IMR-90 (cell line): ENCODE measurements at regions not wholly inside any gene's neighbourhood (a gene's known extent, or its start where the extent isn't known, plus 50 kb on each side); places are given as distances from the start of the nearest gene placed in this dataset.

ENCODE experiments used
- ATAC-seq: fragments of 200-7000 bp; cut with Tn5 transposase; 2 replicates; pipeline ENCODE4 v1.9.1; 2020; ENCODE audit warnings: low read depth, mild to moderate bottlenecking, moderate library complexity
- BruUV-seq: library from RNA; stranded (reverse); fragments of 400-500 nt; replicated peaks from 2 replicates; lab custom pipeline; 2021; lab: Mats Ljungman, UMichigan
- CTCF ChIA-PET: fragments of 300-600 bp; formaldehyde crosslinking; extraction: SDS; loops from one replicate; lab custom pipeline; 2021; ENCODE audit warnings: antibody characterized with exemption; lab: Yijun Ruan, JAX
- POLR2A ChIA-PET: fragments of 300-600 bp; sonication (Branson Sonifier 250); formaldehyde crosslinking; loops from one replicate; lab custom pipeline; 2022; ENCODE audit warnings: antibody characterized with exemption; ENCODE audit not compliant: unreplicated experiment; lab: Charles Lee
- DNase-seq: peaks from one replicate; pipeline ENCODE4 v3.0.0; 2013
- H2AFZ ChIP-seq: replicated peaks from 2 replicates; pipeline ENCODE3; 2013; ENCODE audit warnings: low read length, mild to moderate bottlenecking; ENCODE audit not compliant: poor library complexity
- H2AK5ac ChIP-seq: 2 replicates; pipeline ENCODE4 v1.6.1; 2013; ENCODE audit warnings: low read depth, low read length, inconsistent platforms
- H2AK9ac ChIP-seq: replicated peaks from 2 replicates; pipeline ENCODE3; 2013; ENCODE audit warnings: mild to moderate bottlenecking, low read depth, low read length, moderate library complexity; ENCODE audit not compliant: poor library complexity
- H2BK120ac ChIP-seq: 2 replicates; pipeline ENCODE4 v1.6.1; 2013; ENCODE audit warnings: low read depth, low read length, inconsistent platforms
- H2BK15ac ChIP-seq: 3 replicates; pipeline ENCODE4 v1.6.1; 2013; ENCODE audit warnings: low read depth, low read length, inconsistent platforms
- H2BK20ac ChIP-seq: 2 replicates; pipeline ENCODE4 v1.6.1; 2013; ENCODE audit warnings: low read depth, mild to moderate bottlenecking, inconsistent platforms, low read length, moderate library complexity
- H2BK5ac ChIP-seq: 2 replicates; pipeline ENCODE4 v1.6.1; 2013; ENCODE audit warnings: mild to moderate bottlenecking, low read depth, low read length, inconsistent platforms; ENCODE audit not compliant: poor library complexity, severe bottlenecking
- H3K14ac ChIP-seq: replicated peaks from 2 replicates; pipeline ENCODE4 v1.6.1; 2013; ENCODE audit warnings: low read depth, low read length, inconsistent platforms
- H3K18ac ChIP-seq: 2 replicates; pipeline ENCODE4 v1.6.1; 2013; ENCODE audit warnings: low read depth, low read length, control low read depth
- H3K23ac ChIP-seq: 2 replicates; pipeline ENCODE4 v1.6.1; 2013; ENCODE audit warnings: low read depth, low read length, inconsistent platforms
- H3K27ac ChIP-seq: 2 replicates; pipeline ENCODE4 v1.5.1; 2013; ENCODE audit warnings: mild to moderate bottlenecking, control low read depth, low read length; ENCODE audit not compliant: insufficient read depth
- H3K27me3 ChIP-seq: 2 replicates; pipeline ENCODE4 v1.6.1; 2013; ENCODE audit warnings: low read length; ENCODE audit not compliant: control insufficient read depth, insufficient read depth
- H3K36me3 ChIP-seq: 2 replicates; pipeline ENCODE4 v1.6.1; 2013; ENCODE audit warnings: low read length, mixed read lengths; ENCODE audit not compliant: control insufficient read depth, insufficient read depth
- H3K4ac ChIP-seq: 2 replicates; pipeline ENCODE4 v1.6.1; 2013; ENCODE audit warnings: low read depth, low read length, inconsistent platforms
- H3K4me1 ChIP-seq: 2 replicates; pipeline ENCODE4 v1.6.1; 2013; ENCODE audit warnings: low read length, mixed read lengths; ENCODE audit not compliant: control insufficient read depth, insufficient read depth
- H3K4me2 ChIP-seq: 2 replicates; pipeline ENCODE4 v1.6.1; 2013; ENCODE audit warnings: low read depth, mild to moderate bottlenecking, control low read depth, low read length, moderate library complexity
- H3K4me3 ChIP-seq: 2 replicates; pipeline ENCODE4 v1.5.1; 2013; ENCODE audit warnings: low read depth, mild to moderate bottlenecking, control low read depth, low read length, moderate library complexity; ENCODE audit not compliant: insufficient read depth
- H3K56ac ChIP-seq: 2 replicates; pipeline ENCODE4 v1.6.1; 2013; ENCODE audit warnings: low read length, inconsistent platforms; ENCODE audit not compliant: insufficient read depth; ENCODE audit errors: extremely low read depth
- H3K79me1 ChIP-seq, 2 experiments: 2 replicates each; pipeline ENCODE4 v1.6.1; 2013; ENCODE audit warnings: low read length in 2 of 2, inconsistent platforms in 1 of 2, low read depth in 1 of 2
- H3K9ac ChIP-seq: 2 replicates; pipeline ENCODE4 v1.6.1; 2013; ENCODE audit warnings: low read depth, low read length, control low read depth
- H3K9me1 ChIP-seq: 2 replicates; pipeline ENCODE4 v1.6.1; 2013; ENCODE audit warnings: low read length, inconsistent platforms; ENCODE audit not compliant: insufficient read depth
- H3K9me3 ChIP-seq: 2 replicates; pipeline ENCODE4 v1.6.1; 2013; ENCODE audit warnings: low read length; ENCODE audit not compliant: control insufficient read depth, insufficient read depth
- H4K20me1 ChIP-seq: 2 replicates; pipeline ENCODE4 v1.6.1; 2013; ENCODE audit warnings: low read length, inconsistent platforms; ENCODE audit not compliant: insufficient read depth
- H4K5ac ChIP-seq: 2 replicates; pipeline ENCODE4 v1.6.1; 2013; ENCODE audit warnings: mild to moderate bottlenecking, low read depth, low read length, control low read depth
- H4K8ac ChIP-seq, 2 experiments: 2 replicates each; pipeline ENCODE4 v1.6.1; 2013; ENCODE audit warnings: low read depth in 2 of 2, low read length in 2 of 2, control low read depth in 1 of 2, inconsistent platforms in 1 of 2
- H4K91ac ChIP-seq: 2 replicates; pipeline ENCODE4 v1.6.1; 2013; ENCODE audit warnings: low read depth, low read length, inconsistent platforms; ENCODE audit not compliant: insufficient read depth
- RCOR1 ChIP-seq: IDR thresholded peaks from 2 replicates; pipeline ENCODE4 v1.6.1; 2012; ENCODE audit warnings: mild to moderate bottlenecking, low read length, improper control_type of control experiment; ENCODE audit not compliant: insufficient replicate concordance
- SMC3 ChIP-seq: fragments of 150-350 bp; IDR thresholded peaks from 2 replicates; pipeline ENCODE4 v1.6.1; 2016; ENCODE audit warnings: low read depth, mild to moderate bottlenecking, antibody characterized with exemption, low read length, moderate library complexity
- WGBS, 2 experiments: methylation state at CpG; one replicate each; pipeline versions ENCODE4 v1.1.5 to v1.1.7; 2013; ENCODE audit warnings: missing lambda C conversion rate in 2 of 2; ENCODE audit not compliant: insufficient read length in 1 of 2; ENCODE audit errors: extremely low coverage in 2 of 2; 5-methylcytosine and 5-hydroxymethylcytosine counted together
- dilution Hi-C: fragments of 300-500 bp; cut with HindIII; formaldehyde crosslinking; loops from one replicate; pipeline ENCODE4 v1.14.3; 2018; ENCODE audit warnings: low sequenced_read_pairs; ENCODE audit not compliant: unreplicated experiment
- in situ Hi-C: fragments of 300-500 bp; cut with MboI; formaldehyde crosslinking; loops from 3 replicates; pipeline ENCODE4 v1.14.3; 2019; ENCODE audit warnings: low sequenced_read_pairs, inconsistent platforms, mixed read lengths
- intact Hi-C: fragments of 100-400 bp; cut with micrococcal nuclease; formaldehyde crosslinking; loops from 2 replicates; pipeline ENCODE4 v1.10.0; 2022

DNA sequence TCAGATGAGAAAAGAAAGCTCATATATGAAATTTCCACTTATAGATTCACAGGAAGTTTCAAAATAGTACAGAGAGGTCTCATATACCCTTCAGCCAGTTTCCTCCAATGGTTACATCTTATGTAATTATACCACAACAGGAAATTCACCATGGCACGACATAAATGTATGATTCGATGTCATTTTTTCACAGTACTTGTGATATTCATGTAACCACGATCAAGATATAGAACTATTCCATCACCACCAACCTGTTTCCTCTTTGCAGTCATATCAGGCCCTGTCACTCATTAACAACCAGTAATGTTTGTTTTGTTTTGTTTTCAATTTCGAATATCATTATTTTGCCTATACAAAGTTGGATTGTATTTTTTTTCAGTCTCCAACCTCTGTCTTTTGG is 314.3 kb upstream of the POU3F3 start:
- Histone ChIP-seq H3K4ac (no peak overlapping the region), H2BK20ac (no peak overlapping the region), H2BK120ac (no peak overlapping the region), H4K91ac (no peak overlapping the region), H2BK15ac (no peak overlapping the region), H2AK9ac (no peak overlapping the region), H3K4me3 (no peak overlapping the region), H3K79me1 (no peaks in the 10 kb centered on the region), H4K20me1 (no peaks in the 10 kb centered on the region), H3K4me1 (no peaks in the 10 kb centered on the region), H3K23ac (no peak overlapping the region), H3K9me1 (no peaks in the 10 kb centered on the region), H3K27ac (no peak overlapping the region), H3K27me3 (no peaks in the 10 kb centered on the region), H3K4me2 (no peak overlapping the region), H3K14ac (no peak overlapping the region), H3K56ac (no peak overlapping the region), H2AFZ (no peak overlapping the region), H3K9ac (no peak overlapping the region), H3K18ac (no peak overlapping the region), H4K8ac (no peak overlapping the region), H3K36me3 (no peaks in the 10 kb centered on the region), H3K9me3 (peaks cover 8% of the 10 kb centered on the region; the same call in 1 of the 2 replicates), H4K5ac (no peak overlapping the region), H2BK5ac (no peak overlapping the region), H2AK5ac (no peak overlapping the region)
- dilution Hi-C loops (no loop called here), in situ Hi-C loops (no loop called here), intact Hi-C loops (no loop called here)
- DNase-seq (no peak), ATAC-seq (no peak)
- ChIA-PET POLR2A (no interaction called here), CTCF (no interaction called here)
- WGBS, 2 experiments = no CpG with 5 or more reads among the region's 4 CpGs
- BruUV-seq = no TSS peak
- TF ChIP-seq SMC3 (no peak), RCOR1 (no peak)
